ENCODE measurements at regions not wholly inside any gene's neighbourhood (a gene's known extent, or its start where the extent isn't known, plus 50 kb on each side); places are given as distances from the start of the nearest gene placed in this dataset.
"Not testable (repeated sequence)": the region's sequence is repeated elsewhere in the genome, so short reads cannot be mapped to it uniquely, and the experiment has no call there.

DNA sequence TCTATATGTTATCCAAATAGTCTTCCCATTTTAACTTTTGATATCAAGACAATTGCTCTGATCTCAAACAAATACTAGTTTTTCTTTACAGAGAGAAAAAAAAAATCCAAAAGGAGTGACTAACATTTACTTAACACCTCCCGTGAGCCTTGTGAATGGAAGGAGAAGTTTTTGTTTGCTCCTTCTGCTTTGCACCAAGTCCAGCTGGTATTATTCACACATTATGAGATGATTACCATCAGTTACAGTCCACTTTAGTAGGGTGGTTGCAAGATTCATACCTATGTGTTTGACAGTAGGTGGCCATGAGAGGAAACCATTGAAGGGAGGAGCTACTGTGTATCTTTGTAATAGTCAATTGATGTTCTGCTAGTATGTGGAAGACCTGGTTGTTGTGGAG lies 443.4 kb upstream of the ZP4 start:
- DNase-seq = no peak

DNA sequence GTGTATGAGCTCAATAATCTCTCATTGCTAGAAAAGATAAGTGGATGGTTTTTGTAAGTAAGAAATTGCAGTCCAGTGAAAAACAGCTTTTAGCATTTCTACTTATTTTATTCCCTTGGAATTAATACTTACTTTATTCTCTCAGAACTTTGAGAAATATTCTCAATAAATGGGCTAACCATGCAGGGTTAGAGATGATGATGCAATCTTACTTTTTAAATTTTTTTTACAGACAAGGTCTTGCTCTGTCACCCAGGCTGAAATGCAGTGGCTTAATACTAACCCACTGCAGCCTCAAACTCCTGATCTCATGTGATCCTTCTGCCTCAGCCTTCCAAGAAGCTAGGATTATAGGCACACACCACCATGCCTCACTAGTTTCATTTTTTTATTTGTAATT lies 440.8 kb upstream of the ZP4 start:
- no peak for DNase-seq

DNA sequence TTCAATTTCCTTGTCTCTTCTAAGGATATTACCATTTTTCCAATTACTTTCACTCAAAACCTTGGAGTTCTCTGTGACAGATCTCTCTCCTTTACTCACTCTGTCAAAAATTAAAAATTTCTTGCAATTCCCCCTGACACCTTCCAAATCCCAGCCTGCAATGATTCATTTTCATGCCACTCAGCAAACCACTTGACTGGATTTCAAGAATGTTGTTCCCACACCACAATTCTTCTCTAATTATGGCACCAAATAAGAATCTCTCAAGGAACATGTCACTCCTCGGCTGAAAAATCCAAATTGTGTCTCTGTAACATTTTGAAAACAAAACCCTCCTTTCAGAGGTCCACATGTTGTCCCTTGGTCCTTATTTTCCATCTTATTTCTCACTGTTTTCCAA lies 438.9 kb upstream of the ZP4 start:
- DNase-seq = no peak

DNA sequence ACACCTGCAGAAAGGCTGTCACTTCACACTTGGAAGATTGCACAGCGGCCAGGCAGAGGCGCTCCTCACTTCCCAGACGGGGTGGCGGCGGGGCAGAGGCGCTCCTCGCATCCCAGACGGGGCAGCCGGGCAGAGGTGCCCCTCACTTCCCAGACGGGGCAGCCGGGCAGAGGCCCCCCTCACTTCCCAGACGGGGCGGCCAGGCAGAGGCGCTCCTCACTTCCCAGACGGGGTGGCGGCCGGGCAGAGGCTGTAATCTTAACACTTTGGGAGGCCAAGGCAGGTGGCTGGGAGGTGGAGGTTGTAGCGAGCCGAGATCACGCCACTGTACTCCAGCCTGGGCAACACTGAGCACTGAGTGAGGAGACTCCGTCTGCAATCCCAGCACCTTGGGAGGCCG lies 436.3 kb upstream of the ZP4 start:
- not testable (repeated sequence) for DNase-seq

DNA sequence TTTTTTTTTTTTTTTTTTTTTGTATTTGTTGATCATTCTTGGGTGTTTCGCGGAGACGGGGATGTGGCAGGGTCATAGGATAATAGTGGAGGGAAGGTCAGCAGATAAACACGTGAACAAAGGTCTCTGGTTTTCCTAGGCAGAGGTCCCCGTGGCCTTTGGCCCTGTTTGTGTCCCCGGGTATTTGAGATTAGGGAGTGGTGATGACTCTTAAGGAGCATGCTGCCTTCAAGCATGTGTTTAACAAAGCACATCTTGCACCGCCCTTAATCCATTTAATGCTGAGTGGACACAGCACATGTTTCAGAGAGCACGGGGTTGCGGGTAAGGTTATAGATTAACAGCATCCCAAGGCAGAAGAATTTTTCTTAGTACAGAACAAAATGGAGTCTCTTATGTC lies 435.8 kb upstream of the ZP4 start:
- not testable (repeated sequence) for DNase-seq

DNA sequence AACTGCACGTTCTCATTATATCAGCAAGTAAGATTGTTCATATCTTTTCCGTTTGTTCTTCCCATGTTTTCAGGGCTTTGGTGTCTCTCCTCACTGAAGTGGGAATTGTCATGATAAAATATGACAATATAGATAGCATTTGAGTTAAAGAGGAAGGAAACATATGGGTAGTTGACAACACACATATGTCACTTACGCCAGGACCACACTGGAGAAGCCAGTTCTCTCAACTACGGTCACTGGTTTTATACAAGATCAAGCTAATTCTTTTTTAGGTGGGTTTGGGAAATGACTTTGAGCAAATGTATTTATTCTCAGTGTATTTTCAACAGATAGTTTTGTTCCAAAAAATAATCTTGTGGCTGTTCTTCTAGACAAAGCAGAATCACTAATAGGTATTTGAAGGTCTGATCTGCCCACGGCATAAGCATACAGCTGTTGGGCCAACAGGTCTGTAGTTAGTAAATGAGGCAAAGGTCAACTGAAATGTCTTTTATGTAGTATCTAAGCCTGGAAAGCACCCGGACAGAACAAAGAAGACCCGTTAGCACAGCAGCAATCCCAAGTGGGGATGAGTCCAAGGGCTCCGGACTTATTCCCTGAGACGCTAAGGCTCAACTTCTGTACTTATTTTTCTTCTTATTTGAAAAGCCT lies 433.6 kb upstream of the ZP4 start:
- no peak for DNase-seq

DNA sequence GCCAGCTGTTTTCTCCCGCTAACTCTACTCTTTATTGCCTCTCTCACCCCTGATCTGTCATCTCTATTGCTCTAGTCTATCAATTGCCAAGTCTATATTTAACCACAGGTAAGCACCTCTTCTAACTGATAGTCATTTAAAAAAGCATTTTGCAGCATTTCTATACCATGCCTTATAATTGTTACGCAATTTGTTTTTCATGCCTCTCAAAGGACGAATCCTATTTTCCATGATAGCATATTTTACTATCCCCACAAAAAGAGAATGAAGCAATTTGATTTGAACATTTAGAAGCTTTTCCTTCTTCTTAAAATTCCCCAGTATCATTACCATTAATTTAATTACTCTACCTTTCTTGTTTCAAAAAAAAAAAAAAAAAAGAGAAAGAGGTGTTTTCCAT lies 432.8 kb upstream of the ZP4 start:
- no peak for DNase-seq

DNA sequence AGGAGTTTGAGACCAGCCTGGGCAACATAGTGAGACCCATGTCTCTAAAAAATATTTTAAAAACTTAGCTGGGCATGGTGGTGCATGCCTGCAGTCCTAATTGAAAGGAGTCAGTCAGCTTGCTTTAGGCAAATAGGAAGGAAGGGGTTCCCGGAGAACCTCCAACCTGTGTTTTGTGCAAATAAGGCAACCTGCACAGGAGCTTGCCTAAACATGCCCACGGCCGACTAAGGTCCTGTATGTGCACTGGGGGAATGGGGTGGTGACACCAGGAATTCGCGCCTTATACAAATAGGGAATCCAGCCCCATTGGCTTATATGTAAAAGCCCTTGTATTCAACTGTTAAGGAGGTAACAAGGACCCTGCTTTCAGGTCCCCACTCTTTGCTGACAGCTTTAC lies 429.2 kb upstream of the ZP4 start:
- DNase-seq = no peak

DNA sequence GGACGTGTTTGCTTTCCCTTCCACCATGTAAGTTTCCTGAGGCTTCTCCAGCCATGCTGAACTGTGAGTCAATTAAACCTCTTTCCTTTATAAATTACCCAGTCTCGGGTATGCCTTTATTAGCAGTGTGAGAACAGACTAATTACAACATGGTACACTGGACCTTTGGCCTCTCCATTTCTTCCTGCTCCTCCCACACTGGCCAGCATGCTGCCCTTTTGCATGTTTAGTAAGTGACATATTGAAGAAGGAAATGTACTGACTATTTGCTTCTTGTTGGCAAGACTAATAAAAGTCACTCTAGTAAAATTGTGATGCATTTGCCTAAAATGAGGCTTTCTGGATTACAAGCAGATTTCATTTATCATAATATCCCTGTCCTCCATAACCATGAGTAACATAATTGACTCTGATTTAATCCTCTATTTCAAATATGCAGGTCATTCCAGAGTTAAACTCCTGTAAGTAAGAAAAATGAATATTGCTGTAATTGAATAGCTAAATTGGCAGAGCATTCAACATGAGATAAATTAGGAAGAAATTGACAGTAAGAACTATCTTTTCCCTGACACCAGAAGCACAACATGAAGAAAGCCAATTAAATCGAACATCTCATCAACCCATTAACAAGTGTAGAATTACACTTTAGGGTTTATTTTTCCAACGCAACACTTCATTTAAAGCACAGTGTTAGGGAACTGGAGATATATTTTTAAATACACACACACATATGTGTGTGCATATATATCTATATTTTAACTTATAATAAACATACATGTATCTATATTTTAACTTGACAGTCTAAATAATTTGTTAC lies 427.8 kb upstream of the ZP4 start:
- no peak for DNase-seq

DNA sequence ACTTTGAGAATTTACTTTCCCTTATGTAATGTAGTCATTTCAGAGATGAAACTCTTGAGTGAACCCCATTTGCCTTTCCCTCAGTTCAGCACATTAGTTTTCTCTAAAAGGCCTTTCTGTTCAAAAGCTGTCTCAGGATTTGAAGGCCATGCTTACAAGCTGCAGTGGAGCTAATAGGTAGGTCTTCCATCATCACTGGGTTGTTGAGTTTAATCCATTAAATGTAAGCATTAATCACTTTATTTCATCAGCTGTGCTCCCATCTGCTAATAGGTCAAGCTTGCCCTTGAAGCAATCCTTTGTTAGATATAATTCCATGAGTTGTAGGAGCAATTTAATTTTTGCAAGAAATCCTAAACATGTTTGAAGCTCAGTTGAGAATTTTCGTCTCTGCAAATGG lies 422.2 kb upstream of the ZP4 start:
- no peak for DNase-seq

DNA sequence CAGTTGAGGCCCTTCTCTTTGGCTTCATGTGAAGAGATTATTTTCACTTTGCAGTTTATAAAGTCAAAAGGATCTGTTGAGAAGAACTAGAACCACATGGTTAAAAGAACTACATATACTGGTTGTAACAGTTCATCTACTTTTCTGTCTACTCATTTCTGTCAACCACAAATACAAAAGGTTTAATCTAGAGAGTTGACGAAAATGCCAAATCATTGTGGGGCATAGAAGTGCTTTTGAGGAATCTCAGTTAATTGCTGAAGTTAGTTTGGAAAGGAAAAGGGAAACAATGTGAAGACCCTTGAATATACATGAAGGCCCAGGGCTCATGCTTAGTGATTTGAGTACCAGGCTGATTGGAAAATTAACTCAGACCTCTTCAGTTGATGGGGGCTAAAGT lies 415.7 kb upstream of the ZP4 start:
- DNase-seq = no peak

DNA sequence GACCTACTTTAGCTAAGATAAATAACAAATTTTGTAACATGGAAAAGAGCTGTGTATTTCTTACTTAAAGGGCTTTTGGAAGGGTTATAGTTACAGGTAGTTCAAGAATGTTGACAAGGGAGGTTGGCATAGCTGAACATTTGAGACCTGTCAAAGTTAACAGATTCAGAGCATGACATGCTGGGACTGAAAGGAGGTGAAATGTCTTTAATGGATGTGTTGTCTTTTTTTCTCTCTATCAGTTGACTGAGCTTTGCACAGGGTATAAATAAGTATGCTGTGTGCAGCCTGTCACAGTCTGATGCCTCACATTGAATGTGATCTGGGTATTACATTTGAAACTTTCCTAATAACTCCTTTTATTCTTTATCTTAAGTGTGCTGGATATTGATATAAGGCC lies 411.9 kb upstream of the ZP4 start:
- no peak for DNase-seq

DNA sequence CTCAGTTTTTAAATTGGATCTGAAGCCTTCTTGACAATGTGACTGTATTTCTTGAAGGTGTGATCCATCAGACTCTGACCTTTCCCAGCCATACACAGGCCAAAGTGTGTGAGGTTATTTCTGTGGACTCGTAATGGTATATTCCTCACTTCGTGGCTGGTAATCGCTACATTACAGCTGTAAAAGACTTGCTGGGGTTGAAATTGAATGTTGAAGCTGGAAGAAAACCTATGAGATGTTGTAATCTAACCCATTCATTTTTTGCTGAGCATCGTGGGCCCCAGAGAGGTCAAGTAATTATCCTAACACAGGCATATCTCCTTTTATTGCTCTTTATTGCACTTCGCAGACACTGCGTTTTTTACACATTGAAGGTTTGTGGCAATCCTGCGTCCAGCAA lies 405.6 kb upstream of the ZP4 start:
- no peak for DNase-seq

DNA sequence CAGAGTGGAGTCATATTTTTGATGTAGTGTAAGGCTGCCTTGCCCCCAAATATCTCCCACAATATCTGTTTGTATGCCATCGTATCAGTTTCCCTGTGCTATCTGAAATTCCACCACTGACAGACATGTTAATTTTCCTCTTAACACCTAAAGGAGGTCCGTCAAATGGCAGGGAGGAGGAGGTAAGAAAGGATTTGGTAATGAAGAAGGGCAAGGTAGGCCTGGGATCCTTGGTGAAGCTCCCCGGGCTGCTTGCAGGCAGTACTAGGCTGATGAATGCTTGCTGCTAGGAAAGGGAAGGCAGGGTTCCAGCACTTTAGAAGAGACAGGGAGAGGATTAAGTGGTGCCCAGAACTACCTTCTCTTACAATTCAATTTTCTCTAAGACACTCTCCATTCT lies 402.4 kb upstream of the ZP4 start:
- DNase-seq = no peak

DNA sequence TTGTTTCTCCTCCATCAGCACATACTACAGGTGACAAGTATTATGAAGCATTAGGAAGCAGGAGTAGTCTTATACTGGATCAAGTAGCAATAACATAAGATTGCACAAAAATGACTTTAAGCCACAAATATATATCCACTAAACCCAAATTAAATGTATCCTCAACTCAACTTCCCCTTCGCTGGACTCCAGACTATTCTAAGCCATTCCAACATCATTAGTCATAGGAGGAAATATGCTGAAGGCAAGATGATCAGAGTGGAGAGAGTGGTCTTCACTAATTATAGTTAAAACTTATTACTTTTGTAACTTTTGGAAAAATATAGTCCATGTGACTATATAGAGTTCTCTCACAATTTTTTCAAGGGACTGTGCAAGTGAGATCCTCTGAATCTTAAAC lies 390.7 kb upstream of the ZP4 start:
- DNase-seq = no peak

DNA sequence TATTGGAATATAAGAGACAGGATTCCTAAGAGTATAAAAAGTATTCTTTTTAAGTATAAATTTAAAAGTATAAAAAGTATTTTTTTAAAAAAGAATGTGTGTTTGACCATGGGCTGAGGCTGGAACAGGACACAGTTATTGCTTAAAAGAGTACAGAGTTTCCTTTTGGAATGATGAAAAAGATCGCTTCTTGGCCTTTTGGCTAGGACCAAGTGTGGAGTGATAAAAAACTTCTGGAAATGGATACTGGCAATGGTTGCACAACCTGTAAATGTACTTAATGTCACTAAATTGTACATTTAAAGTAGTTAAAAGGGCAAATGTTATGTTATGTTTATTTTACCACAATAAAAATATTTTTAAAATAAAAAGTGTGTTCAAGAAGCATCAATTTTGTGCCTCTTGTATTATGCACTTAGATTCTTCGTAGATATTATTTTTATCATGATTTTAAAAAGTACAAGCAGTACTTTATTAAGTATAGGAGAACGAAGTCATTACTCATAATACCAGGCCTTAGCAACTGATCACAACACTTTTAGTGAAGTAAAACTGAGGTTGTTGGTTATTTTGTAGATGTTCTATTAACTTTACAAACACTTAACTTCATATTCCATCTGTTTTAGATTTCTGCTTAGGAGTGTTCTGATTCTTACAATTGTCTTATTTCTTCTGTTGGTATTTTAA lies 389.1 kb upstream of the ZP4 start:
- no peak for DNase-seq

DNA sequence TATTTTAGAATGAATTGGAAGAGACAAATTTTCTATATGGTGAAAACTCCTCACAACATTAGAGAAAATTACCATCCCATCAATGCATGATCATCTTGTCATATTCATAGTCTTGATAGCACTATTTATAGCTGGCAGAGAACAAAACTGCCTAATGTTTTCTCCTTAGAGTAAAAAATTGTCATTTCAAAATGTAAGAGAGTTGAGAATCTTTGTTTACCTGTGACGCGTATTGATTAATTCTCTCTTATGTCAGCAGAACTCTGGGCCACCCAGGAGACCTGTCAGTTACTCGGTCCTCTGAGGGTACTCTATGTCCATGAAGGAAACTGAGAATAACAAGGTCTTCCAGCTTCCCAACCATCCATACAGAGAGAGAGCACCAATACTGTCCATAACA lies 381.4 kb upstream of the ZP4 start:
- DNase-seq = no peak

DNA sequence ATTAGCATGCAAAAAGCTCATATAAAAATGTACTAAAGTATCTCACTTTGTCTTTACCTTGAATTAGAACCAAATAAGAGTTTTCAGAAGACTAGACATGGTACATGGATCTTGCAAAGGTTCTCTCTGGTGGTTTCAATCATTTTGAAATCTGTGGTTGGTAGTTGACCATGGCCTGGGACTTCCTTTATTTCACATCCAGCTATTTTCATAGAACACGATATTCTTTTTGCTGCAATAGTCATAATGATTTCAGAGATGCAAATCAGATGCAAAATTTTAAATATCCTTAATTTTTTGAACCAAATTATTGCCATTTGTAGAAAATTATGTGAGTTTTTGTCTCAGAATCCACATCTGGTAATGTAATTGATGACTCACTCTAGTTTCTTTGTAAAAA lies 375.1 kb upstream of the ZP4 start:
- no peak for DNase-seq

DNA sequence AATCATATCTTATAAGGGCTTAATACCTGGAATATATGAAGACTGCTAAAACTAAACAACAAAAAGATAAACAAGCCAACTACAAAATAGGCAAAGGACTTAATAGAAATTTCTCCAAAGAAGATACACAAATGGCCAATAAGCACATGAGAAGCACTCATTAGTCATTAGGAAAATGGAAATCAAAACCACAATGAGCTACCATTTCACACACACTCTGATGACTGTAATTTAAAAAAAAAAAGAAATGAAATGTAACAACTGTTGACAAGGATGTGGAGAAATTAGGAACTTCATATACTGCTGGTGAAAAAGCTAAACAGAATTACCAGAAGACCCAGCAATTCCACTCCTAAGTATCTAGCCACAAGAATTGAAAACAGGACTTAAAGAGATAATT lies 374.2 kb upstream of the ZP4 start:
- DNase-seq = no peak

DNA sequence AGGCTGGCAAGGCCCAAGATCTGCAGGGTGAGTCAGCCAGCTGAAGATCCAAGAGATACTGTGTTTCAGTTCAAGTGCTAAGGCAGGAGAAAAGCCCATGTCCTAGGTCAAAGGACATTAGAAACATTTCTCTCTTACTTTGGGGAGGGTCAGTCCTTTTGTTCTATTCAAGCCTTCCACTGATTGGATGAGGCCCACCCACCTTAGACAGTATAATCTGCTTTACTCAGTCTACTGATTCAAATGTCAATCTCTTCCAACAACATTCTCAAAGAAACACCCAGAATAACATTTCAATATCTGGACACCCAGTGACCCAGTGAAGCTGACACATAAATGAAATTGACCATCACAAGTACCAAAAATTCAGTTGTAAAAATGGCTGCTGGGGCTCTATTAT lies 367.8 kb upstream of the ZP4 start:
- DNase-seq = no peak

DNA sequence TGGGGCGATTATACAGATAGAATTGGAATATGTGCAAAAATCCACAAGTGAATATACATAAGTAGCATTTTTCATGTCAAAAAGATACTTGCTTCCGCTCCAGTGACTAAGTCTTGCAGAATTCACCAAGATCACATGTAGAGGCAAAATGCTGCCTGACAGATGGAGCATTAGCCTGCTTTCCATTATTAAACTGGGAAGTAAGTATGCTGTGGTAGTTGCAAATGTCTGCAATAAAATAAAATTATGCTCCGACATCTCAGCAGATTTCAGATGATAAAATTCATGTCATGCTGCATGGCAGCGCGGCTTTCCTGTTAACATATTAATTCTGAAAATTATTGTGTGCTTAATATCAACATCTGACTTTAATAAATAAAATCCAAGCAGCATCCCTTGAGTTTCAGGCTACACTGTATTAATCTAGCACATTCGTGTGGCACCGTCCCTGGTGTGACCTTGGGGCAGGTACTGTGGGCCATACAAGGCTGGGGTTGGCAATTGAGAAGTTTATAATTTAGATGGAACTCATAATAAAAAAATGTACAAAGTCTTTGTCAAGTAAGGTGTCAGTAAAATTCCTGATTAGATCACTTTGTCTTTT lies 366.4 kb upstream of the ZP4 start:
- DNase-seq = no peak

DNA sequence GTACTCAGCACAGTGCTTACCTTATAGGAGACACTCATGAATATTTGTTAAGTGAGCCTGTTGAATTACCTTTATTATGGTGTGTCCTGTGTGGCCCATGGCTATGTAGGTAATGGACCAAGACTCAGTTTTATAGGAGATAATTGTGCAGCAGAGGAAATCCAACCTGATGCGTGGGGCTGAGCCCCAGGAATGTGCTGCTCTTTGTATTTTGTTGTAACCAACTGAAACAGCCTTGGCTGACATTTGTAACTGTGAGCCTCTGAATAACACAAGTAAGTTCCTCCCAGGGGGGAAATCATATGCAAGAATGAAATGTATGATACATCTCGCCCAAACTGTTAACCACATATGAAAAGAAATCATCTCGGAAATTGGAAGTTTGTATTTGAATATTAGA lies 364.2 kb upstream of the ZP4 start:
- no peak for DNase-seq

DNA sequence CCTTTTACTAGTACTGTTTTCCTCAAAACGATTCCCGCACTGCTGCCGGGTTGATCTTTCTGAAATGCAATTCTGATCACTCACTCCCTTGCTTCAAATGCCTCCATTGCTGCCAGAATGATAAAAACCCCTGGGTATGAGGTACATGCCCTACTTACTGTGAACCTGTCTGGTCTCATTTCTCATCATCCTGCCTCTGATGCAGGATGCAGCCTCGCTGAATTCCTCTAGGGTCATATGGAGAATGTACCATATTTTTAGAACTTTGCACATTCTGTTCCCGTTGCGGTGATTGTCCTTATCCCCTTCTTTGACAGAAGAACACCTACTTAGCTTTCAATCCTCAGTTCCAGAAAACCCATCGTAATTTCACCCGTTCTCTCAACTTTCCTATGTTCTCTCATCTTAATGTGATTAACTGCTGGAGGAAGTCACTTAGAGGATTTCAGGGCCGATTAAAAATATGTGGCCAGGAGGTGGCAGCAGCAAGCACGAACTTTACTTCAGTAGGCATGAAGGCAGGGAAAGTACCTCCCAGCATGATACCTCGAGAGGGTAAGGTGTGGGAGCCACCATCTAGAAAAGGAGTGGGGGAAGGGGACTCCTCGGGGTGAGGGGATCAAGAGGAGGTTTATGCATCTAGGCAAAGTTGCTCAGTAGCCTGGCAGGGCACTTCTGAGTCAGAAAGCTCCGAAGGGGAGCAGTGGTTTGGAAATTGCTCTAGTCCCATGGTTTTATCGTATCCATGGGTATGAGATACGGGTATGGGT lies 361.5 kb upstream of the ZP4 start:
- peak in 1 of 2 donors; percentile 21 for DNase-seq
